Medulla oblongata (tissue), 1 donor: ENCODE measurements at regions not wholly inside any gene's neighbourhood (a gene's known extent, or its start where the extent isn't known, plus 50 kb on each side); places are given as distances from the start of the nearest gene placed in this dataset.

ENCODE experiments used
- DNase-seq: peaks from one replicate; pipeline ENCODE4 v3.0.0-alpha.2; 2015; ENCODE audit errors: extremely low spot score

DNA sequence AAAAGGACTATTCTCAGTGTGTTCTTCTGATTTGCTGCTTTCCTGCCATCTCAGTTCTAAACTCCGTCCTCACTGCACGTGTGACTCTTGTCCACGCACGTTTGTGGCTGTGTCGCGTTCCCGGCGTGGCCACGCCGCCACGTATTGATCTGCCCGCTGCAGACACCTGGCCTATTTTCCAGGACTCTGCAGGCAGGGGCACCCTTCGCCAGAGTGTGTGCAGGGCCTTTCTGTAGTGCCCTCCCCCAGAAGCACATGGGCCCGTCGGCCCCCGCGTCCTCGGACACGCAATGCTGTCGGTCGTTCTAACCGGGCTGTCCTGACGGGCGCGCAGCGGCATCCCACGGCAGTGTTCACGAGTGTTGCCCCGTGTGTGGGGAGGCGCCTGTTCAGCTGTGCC lies 87.6 kb downstream of the YTHDF1 start:
- DNase-seq, result no peak

DNA sequence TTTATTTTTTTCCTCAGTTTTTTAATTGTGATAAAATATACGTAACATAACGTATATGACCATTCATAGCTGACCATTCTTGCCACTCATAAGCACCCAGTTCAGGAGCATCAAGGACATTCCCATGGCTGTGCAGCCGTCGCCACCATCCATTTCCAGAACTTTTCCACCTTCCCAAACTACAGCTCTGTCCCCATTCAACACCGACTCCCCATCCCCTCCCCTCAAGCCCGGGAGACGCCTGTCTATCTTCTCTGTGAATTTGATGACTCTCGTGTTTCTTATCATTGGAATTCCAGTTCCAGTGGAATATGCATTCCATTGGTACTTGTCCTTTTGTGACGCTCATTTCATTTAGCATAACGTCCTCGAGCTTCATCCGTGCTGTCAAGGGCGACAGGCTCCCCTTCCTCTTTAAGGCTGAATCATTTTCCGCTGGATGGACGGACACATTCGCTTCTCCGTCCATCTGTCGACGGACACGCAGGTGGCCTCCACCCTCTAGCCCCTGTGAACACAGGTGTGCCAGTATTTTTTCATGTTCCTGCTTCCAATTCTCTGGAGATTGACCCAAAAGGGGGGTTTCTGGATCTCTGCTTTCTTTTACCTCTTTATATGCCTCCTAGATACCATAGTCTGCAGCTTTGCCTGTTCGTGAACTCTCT lies 88.1 kb downstream of the YTHDF1 start:
- no peak for DNase-seq

DNA sequence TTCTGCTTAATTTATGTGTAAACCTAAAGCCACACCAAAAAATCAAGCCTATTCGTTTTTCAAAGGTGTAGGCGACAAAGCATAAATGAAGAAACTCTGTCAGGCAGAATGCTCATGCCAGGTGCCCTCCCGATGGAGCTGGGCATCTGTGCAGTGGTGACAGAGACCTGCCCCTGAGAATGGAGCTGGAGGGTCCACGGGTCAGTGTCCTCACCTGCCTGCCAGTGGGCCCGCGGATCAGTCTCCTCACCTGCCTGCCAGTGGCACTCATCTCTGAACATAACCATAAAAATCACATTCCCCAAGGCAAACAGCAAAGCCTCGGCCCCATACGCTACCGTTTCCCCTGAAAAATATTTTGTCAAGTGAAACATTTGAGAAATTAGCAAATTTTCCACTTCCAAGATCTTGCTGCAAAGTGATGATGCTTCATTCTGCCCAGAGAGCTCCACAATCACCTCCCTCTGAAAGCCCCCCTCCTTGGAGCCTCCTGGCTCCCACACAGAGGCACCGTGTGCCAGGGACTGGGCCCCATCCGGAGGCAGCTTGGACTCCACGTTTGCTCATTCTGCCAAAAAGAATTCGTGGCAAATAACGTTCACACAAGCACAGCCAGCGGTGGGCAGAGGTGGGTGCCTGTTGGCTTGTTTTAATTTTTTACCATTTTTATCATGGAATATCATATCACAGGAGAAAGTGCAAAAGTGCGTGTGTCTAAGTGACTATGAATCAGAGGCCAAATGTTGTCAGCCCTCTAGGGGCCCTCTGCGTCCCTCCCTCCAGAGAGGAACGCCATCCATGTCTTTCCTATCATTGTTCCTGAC lies 88.8 kb downstream of the YTHDF1 start:
- no peak for DNase-seq

DNA sequence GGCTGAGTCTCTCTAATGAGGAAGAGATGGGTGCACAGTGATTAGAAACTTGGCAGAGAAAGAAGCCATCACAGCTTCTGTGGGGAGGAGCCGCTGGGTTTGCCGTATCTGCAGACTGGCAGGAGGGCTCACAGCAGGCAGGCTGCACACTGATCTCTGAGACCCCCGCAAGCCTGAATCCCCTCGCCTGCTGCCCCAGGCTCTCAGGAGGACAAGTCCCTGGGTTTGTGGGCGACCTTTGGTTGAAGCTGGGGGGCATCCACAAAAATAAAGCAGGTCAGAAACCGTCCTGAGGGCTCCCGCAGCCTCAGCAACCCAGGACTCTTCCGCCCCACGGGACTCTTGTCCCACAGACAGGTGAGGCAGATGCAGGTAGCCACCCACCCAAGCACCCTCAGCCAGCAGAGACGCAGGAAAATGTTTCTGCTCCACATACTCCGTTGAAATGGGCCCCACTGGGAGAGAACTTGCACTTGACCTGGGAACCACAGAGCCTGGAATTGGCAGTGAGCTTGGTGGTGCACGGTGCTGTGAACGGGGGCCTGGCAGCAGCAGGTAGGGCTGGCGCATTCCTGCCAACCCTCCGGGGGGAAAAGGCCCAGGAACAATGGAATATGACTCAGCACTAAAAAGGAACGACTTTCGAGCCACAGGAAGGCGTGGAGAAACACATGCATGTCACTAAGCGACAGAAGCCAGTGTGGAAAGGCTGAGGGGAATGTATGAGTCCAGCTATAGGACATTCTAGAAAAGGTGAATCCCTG lies 89.9 kb downstream of the YTHDF1 start:
- DNase-seq, result no peak

DNA sequence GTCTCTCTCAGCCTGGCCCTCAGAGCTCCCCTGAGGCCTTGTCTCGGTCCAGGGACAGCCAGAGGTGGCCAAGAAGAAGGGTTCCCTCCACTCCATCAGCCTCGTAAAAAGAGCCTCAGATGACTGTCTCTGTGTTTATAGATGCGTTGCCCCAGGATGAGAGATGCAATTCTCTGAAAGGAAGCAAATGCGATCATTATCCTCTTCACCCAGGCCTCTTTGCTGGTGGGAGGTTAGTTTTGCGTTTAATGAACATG lies 90.4 kb downstream of the YTHDF1 start:
- no peak for DNase-seq

DNA sequence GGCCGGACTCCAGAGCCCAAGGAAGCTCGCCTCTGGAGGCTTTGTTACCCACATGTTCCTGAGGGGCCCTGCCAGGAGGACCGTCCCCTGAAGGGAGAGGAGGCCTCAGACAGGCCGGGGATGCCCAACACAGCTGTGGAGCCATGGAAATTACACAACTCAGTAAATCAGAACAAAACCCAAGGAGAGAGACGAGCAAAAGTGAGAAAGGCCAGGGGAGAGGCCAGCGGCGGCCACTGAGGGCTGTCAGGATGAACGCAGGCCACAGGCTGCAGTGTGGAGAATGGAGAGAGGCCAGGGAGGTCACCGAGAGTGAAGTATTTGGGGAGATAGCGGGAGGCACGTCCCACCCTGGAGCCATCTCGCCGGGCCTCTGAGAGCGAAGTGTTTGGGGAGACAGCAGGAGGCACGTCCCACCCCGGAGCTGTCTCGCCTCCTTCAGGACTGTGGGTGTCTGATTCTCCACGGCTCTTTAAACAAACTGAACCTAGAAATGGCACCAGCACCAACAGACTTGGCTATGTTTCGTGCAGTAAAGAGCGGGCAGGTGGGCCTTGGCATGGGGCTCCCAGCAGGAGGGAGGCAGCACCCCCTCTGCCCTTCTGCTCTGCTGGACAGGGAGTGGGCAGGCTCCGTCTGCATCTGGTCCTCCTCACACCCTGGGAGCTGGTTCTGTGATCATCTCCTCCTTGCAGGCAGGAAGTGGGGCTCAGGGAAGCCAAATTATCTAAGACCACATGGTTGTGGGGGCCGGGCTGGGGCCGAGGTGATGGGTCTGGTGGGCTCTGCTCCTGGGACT lies 91.0 kb downstream of the YTHDF1 start:
- no peak for DNase-seq

- no peak for DNase-seq
These were observed 91.7 kb downstream of the YTHDF1 start for GRCh38 chr20:63124092-63124781.

- DNase-seq, result no peak
These were observed 92.6 kb downstream of the YTHDF1 start for GRCh38 chr20:63123331-63123741.

DNA sequence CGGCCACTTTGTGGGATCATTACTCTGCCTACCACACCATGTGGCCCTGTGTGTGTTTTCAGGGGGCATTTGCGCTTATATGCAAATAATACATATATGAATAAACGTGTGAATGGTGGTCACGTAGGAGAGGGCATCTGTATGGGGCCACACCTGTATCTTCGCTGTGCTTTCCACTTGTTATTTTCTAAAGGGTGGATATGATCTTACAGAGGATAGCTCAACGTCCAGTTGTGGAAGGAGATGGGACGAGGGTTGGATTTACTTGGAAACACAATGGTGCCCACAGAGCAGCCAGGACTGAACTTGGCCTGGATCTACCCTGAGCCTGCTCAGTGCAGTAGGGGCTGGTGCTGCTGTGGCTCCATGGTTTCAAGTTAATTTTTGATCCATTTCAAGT lies 93.3 kb downstream of the YTHDF1 start:
- DNase-seq, result no peak

DNA sequence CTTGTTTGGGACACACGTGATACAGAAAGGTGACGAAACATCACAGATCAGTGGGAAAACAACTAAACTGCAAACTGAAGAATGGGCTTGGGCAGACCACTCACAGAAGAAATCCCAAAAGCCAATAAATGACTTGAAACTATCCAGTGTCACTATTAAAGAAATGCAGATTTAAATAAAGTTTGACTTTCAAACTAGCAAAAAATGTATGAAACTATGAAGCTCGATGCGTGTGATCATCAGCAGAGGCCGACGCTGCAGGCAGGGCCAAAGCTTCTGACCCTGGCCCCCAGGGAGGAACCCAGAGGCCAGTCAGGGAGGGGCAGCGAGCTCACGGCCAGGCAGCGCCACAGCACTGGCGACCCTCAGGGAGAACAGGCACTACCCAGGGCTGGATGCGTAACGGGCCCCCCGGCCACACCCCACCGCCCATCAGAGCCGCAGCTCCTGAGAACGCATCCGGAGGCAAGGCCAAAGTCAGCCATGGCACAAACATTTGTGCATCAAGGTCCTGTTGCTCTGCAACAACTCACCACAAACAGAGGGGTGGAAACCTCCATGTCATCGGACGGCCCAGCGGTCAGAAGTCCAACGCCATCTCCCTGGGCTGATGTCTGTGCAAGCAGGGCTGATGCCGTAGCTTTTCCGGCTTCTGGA lies 94.1 kb downstream of the YTHDF1 start:
- DNase-seq, result no peak

GRCh38 chr20:63121246-63121645 lies 94.7 kb downstream of the YTHDF1 start:
- DNase-seq, result no peak

DNA sequence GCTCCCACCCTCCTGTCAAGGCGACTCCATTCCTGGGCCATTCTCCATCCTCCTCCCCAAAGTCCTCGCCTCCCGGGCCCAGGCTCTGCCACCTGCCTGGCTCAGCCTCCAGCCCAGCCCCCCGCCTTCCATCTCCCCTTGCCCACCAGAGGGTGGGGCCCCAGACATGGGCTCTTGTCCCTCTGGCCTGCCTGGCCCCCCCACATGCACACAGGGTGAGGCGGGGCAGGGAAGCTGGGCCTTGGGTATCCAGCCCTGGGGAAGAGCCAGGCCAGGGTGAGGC lies 95.2 kb downstream of the YTHDF1 start:
- DNase-seq, result no peak

DNA sequence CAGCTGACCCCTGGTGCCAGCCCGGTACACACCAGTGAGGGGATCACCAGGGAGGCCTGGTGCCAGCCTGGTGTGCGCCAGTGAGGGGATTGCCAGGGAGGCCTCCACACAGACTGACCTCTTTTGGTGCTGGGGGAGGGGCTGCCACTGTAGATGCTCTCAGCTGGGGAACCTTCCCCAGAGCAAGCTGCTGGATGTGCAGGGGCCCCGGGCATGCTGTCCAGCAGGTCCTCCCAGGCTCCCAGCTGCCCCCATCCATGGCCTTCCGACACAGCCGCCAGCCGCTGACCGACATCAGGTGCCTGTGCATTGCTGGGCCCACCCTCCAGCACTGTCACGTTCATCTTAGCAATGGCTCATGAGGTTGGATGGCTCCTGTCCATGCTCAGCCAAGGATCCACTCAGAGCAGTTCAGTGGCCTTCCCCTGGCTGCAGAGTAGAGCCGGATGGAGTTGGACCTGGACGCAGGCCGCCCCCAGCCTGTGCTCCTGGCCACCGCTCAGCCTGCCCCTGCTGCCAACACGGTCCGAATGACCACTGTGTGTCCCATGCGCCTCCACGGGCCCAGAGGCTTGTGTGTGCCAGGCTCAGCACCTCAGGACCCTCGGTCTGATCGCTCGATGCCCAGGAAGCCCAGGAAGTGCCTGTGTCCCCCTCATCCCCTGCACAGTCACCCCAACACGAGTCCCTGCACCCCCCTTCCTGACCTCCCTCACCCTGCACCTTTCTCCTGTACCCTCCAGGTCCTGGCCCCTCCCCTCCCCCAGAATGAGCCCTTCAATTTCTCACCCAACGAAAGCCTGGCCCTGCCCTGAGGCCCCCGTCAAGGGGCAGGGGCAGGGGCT lies 95.7 kb downstream of the YTHDF1 start:
- DNase-seq, result no peak

DNA sequence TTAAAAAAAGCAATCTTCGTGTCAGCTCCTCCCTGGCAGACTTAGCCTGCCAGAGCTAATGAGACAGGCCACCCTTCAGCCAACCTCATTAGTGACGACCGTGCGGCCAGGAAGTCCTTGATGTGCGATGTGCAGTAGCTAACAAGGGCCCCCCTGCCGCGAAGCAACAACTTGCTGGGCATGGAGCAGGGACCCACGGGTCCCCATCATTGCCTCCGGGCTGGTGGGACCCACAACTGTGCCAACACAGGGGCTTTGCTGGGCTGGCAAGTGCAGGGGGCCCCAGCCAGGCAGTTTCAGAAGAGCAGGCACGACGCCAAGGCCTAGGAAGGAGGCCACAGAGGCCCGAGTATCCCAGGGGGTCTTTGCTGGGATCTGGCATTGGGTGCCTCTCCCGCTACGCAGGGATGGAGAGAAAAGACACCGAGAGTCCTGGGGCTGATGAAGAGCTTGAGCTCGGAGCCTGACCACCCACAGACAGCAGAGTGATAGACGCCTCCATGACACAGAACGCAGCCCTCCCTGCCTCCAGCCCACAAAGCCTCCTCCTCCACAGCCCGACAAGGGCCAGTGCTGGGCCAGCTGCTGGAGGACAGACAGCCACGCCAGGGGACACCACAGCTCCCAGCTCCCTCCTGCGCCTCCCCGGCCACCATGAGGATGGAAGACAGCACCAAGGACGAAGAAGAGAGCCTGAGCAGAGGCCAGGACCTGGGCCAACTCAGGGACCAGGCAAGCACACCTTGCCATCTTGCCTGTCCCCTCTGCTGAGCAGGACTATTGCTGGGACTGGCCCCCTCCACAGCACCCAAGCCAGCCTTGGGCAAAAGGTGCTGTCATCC lies 96.6 kb downstream of the YTHDF1 start:
- DNase-seq, result no peak

DNA sequence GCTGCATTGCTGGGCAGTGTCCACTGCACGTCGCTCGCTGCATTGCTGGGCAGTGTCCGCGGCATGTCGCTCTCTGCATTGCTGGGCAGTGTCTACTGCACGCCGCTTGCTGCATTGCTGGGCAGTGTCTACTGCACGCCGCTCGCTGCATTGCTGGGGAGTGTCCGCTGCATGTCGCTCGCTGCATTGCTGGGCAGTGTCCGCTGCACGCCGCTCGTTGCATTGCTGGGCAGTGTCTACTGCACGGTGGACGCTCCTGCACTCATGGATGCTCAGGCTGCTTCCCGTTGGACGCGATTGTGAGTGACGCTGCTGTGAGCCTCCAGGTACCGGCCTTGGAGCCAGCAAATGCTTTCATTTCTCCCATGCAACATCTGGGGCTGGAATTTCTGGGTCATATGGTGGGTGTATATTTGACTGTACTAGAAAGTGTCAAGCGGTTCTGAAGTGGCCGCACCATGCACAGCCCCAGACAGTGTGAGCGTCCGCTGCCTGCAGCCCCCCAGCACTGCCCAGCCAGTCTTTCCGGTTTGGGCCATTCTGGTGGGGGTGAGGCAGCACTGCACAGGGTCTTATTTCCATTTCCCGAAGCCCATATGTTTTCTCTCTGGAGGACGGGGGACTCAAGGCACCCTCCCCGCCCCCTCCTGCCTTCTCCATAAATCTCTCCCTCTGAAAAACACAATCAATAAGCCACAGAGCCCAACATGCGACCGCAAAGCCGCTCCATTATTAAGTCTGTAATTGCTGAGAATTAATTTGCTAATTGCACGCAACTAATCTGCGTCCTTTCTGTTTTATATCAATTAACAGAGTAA lies 97.4 kb downstream of the YTHDF1 start:
- no peak for DNase-seq

- DNase-seq, result no peak
These were observed 98.1 kb downstream of the YTHDF1 start for GRCh38 chr20:63117661-63118302.

DNA sequence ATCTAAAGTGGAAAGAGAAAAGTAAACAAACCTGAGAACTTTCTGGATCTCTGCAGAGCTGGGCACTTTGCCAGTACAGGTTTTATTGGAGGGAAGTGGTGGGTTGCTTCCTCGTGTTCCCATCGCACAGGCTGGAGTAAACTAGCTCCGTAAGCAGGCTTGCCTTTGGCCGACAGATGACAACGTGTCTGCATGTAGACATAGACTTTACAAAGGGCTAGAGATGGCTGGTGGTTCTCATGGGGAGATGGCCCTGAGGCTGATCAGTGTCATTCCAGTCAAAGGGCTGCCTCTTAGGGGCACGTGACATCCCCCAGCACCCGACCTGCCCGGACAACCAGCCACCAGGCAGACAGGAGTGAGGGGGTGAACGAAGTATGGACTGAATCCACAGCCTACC lies 98.8 kb downstream of the YTHDF1 start:
- no peak for DNase-seq
